H1 (cell line): ENCODE measurements at regions not wholly inside any gene's neighbourhood (a gene's known extent, or its start where the extent isn't known, plus 50 kb on each side); places are given as distances from the start of the nearest gene placed in this dataset.

Experiments
- CTCF ChIA-PET: fragments of 300-600 bp; sonication (Branson Sonifier 250); formaldehyde crosslinking; loops from one replicate; lab custom pipeline; 2021; ENCODE audit not compliant: partially characterized antibody; lab: Charles Lee
- POLR2A ChIA-PET: fragments of 300-600 bp; sonication (Branson Sonifier 250); formaldehyde crosslinking; loops from one replicate; lab custom pipeline; 2021; ENCODE audit warnings: inconsistent platforms; ENCODE audit not compliant: partially characterized antibody; lab: Charles Lee
- DNase-seq, 2 experiments: peaks; one replicate each; pipeline versions ENCODE4 v3.0.0 to v3.0.0-alpha.2; 2010 to 2022; ENCODE audit warnings: low spot score in 2 of 2, low read depth in 1 of 2, mixed read lengths in 1 of 2
- FAIRE-seq: peaks from 2 replicates; lab custom pipeline; 2011; peaks lifted over from hg19 to GRCh38; lab: Jason Lieb, UNC
- H2AFZ ChIP-seq: 2 replicates; pipeline ENCODE4 v1.8.1; 2012; ENCODE audit warnings: low read length, inconsistent platforms
- H2AK5ac ChIP-seq: 2 replicates; pipeline ENCODE4 v1.6.1; 2013; ENCODE audit warnings: low read depth, low read length
- H2BK120ac ChIP-seq: replicated peaks from 2 replicates; pipeline ENCODE3; 2013; ENCODE audit warnings: low read depth, low read length, inconsistent platforms
- H2BK12ac ChIP-seq: 2 replicates; pipeline ENCODE4 v1.6.1; 2013; ENCODE audit warnings: low read depth, low read length
- H2BK15ac ChIP-seq: 2 replicates; pipeline ENCODE4 v1.6.1; 2013; ENCODE audit warnings: low read length
- H2BK20ac ChIP-seq: 2 replicates; pipeline ENCODE4 v1.6.1; 2013; ENCODE audit warnings: low read length
- H2BK5ac ChIP-seq: 2 replicates; pipeline ENCODE4 v1.6.1; 2013; ENCODE audit warnings: low read depth, low read length
- H3K14ac ChIP-seq: 2 replicates; pipeline ENCODE4 v1.6.1; 2013; ENCODE audit warnings: inconsistent platforms; ENCODE audit not compliant: insufficient read length
- H3K18ac ChIP-seq: 2 replicates; pipeline ENCODE4 v1.6.1; 2013; ENCODE audit warnings: low read length; ENCODE audit errors: extremely low read depth
- H3K23ac ChIP-seq: 2 replicates; pipeline ENCODE4 v1.6.1; 2013; ENCODE audit warnings: inconsistent platforms; ENCODE audit not compliant: insufficient read length
- H3K23me2 ChIP-seq: 2 replicates; pipeline ENCODE4 v1.6.1; 2013; ENCODE audit warnings: low read depth, low read length
- H3K27ac ChIP-seq: 2 replicates; pipeline ENCODE4 v1.6.1; 2011; ENCODE audit warnings: low read depth, low read length, inconsistent platforms
- H3K27me3 ChIP-seq, 4 experiments: replicated peaks in 1 of 4; 1 replicate in 1 of 4; 2 replicates in 3 of 4; pipeline versions ENCODE4 v1.6.1 to v1.8.1; 2011 to 2013; ENCODE audit warnings: low read length in 3 of 4, mild to moderate bottlenecking in 3 of 4, inconsistent platforms in 2 of 4, mixed read lengths in 2 of 4, moderate library complexity in 1 of 4; ENCODE audit not compliant: control insufficient read depth in 3 of 4, insufficient read depth in 3 of 4; ENCODE audit errors: extremely low read depth in 1 of 4
- H3K36me3 ChIP-seq, 4 experiments: 2 replicates each; pipeline versions ENCODE4 v1.6.1 to v1.8.1; 2011 to 2013; ENCODE audit warnings: mild to moderate bottlenecking in 4 of 4, low read length in 3 of 4, moderate library complexity in 2 of 4, control low read depth in 1 of 4, inconsistent platforms in 1 of 4; ENCODE audit not compliant: insufficient read depth in 4 of 4, control insufficient read depth in 2 of 4
- H3K4ac ChIP-seq: replicated peaks from 2 replicates; pipeline ENCODE3; 2013; ENCODE audit warnings: low read length, low read depth, mixed read lengths, inconsistent platforms; ENCODE audit not compliant: insufficient read length
- H3K4me1 ChIP-seq, 4 experiments: replicated peaks in 1 of 4; 1 replicate in 1 of 4; 2 replicates in 3 of 4; pipeline versions ENCODE4 v1.6.1 to v1.8.1; 2011 to 2013; ENCODE audit warnings: low read length in 3 of 4, inconsistent platforms in 2 of 4, mixed read lengths in 1 of 4; ENCODE audit not compliant: insufficient read depth in 4 of 4, control insufficient read depth in 3 of 4
- H3K4me2 ChIP-seq, 2 experiments: 2 replicates each; pipeline versions ENCODE4 v1.6.1 to v1.8.1; 2011 to 2013; ENCODE audit warnings: low read depth in 2 of 2, low read length in 2 of 2, control low read depth in 1 of 2, inconsistent platforms in 1 of 2, mild to moderate bottlenecking in 1 of 2; ENCODE audit not compliant: insufficient read depth in 1 of 2
- H3K4me3 ChIP-seq, 4 experiments: fragments of 200-600, 300-600 bp in 1 of 4; sonication (generic), shearing (Covaris generic), sonication (Bioruptor Twin) in 1 of 4; 2 replicates each; pipeline versions ENCODE4 v1.5.1 to v1.8.1; 2011 to 2016; ENCODE audit warnings: low read length in 4 of 4, low read depth in 3 of 4, control low read depth in 2 of 4, inconsistent platforms in 2 of 4, mild to moderate bottlenecking in 2 of 4, mixed read lengths in 1 of 4, moderate library complexity in 1 of 4; ENCODE audit not compliant: insufficient read depth in 2 of 4; ENCODE audit errors: extremely low read depth in 1 of 4
- H3K56ac ChIP-seq: replicated peaks from 2 replicates; pipeline ENCODE3; 2013; ENCODE audit warnings: low read depth, mild to moderate bottlenecking, mixed read lengths, low read length, inconsistent platforms; ENCODE audit not compliant: insufficient read length
- H3K79me1 ChIP-seq: 2 replicates; pipeline ENCODE4 v1.6.1; 2013; ENCODE audit warnings: low read depth, low read length, control low read depth
- H3K79me2 ChIP-seq, 2 experiments: 2 replicates each; pipeline versions ENCODE4 v1.6.1 to v1.8.1; 2012 to 2013; ENCODE audit warnings: low read length in 2 of 2, mild to moderate bottlenecking in 2 of 2, inconsistent platforms in 1 of 2; ENCODE audit not compliant: insufficient read depth in 2 of 2, control insufficient read depth in 1 of 2
- H3K9ac ChIP-seq, 4 experiments: replicated peaks in 1 of 4; 1 replicate in 1 of 4; 2 replicates in 3 of 4; pipeline versions ENCODE4 v1.6.1 to v1.8.1; 2011 to 2013; ENCODE audit warnings: low read depth in 3 of 4, low read length in 3 of 4, control low read depth in 2 of 4, mild to moderate bottlenecking in 2 of 4, moderate library complexity in 2 of 4, inconsistent platforms in 1 of 4; ENCODE audit errors: extremely low read depth in 1 of 4
- H3K9me3 ChIP-seq, 2 experiments: 2 replicates each; pipeline versions ENCODE4 v1.6.1 to v1.8.1; 2012 to 2013; ENCODE audit warnings: mild to moderate bottlenecking in 2 of 2, moderate library complexity in 2 of 2, control low read depth in 1 of 2, inconsistent platforms in 1 of 2, low read depth in 1 of 2, low read length in 1 of 2, mixed read lengths in 1 of 2; ENCODE audit not compliant: insufficient read depth in 2 of 2
- H4K20me1 ChIP-seq, 2 experiments: replicated peaks in 1 of 2; 2 replicates each; pipeline versions ENCODE3 to v1.8.1; 2011 to 2013; ENCODE audit warnings: inconsistent platforms in 2 of 2, low read length in 2 of 2, mild to moderate bottlenecking in 1 of 2; ENCODE audit not compliant: insufficient read depth in 2 of 2, control insufficient read depth in 1 of 2
- H4K5ac ChIP-seq: 2 replicates; pipeline ENCODE4 v1.6.1; 2013; ENCODE audit warnings: low read length, low read depth, mixed read lengths, inconsistent platforms; ENCODE audit not compliant: insufficient read length
- H4K8ac ChIP-seq: 2 replicates; pipeline ENCODE4 v1.8.0; 2013; ENCODE audit warnings: mild to moderate bottlenecking, moderate library complexity, low read length, inconsistent platforms; ENCODE audit not compliant: insufficient read depth; ENCODE audit errors: extremely low read depth
- H4K91ac ChIP-seq: replicated peaks from 2 replicates; pipeline ENCODE3; 2013; ENCODE audit warnings: low read length, mixed read lengths, inconsistent platforms; ENCODE audit not compliant: insufficient read length
- BRCA1 ChIP-seq: IDR thresholded peaks from 2 replicates; pipeline ENCODE4 v1.6.1; 2012; ENCODE audit warnings: low read depth, low read length, improper control_type of control experiment
- CREB1 ChIP-seq: IDR thresholded peaks from 2 replicates; pipeline ENCODE4 v1.6.1; 2012; ENCODE audit warnings: inconsistent platforms
- CTBP2 ChIP-seq: IDR thresholded peaks from 2 replicates; pipeline ENCODE4 v1.7.0; 2011; ENCODE audit warnings: borderline replicate concordance, mild to moderate bottlenecking, moderate library complexity, mixed read lengths, low read length; ENCODE audit not compliant: insufficient read depth, insufficient read length
- RNF2 ChIP-seq: fragments of 200-900, 300-1000 bp; sonication (generic); IDR thresholded peaks from 2 replicates; pipeline ENCODE4 v1.7.1; 2016; ENCODE audit warnings: borderline replicate concordance, low read depth, mild to moderate bottlenecking, antibody characterized with exemption, low read length; ENCODE audit not compliant: poor library complexity, severe bottlenecking; ENCODE audit errors: missing control alignments
- SIX5 ChIP-seq: IDR thresholded peaks from 2 replicates; pipeline ENCODE4 v1.6.1; 2011; ENCODE audit warnings: mild to moderate bottlenecking, low read depth, low read length
- TF ChIP-seq, protein P1 (sequence below), 3 experiments: IDR thresholded peaks; 1 replicate in 2 of 3; 2 replicates in 1 of 3; pipeline versions ENCODE4 v1.5.1 to v1.6.1; 2011; ENCODE audit warnings: low read length in 3 of 3, mild to moderate bottlenecking in 3 of 3, inconsistent platforms in 2 of 3, low read depth in 1 of 3, moderate library complexity in 1 of 3; ENCODE audit not compliant: insufficient read depth in 1 of 3; ENCODE audit errors: control extremely low read depth in 1 of 3

DNA sequence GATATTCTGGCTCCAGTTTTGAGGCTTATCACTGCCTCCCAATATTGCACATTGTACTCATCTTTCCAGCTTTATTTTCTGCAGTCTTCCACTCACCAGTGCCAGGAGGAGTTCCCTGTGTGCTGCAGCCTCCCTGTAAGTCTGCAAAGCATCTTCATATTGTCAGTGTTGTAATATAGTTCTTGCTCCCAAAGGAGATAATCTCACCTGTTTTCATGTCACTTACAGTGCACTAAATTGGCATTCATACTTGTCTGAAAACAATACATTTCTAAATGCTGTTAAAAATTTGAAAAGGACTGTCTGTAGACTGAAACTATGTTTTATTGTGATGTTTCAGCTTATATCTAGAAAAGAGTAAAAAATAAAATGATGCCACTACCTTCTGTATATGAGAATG lies 146.8 kb upstream of the TMTC1 start:
- FAIRE-seq (no peak), DNase-seq (no peak)
- no peak overlapping the region for H3K9ac ChIP-seq
- POLR2A ChIA-PET, result no interaction called here
- no peak overlapping the region for H4K8ac ChIP-seq
- H3K36me3 ChIP-seq, result no peaks in the 10 kb centered on the region
- H3K4me1 ChIP-seq, result no peaks in the 10 kb centered on the region
- H3K9me3 ChIP-seq, result no peaks in the 10 kb centered on the region
- no peak overlapping the region for H3K27ac ChIP-seq
- no peak overlapping the region for H3K4me2 ChIP-seq
- no peak overlapping the region for H4K91ac ChIP-seq
- H2BK120ac ChIP-seq, result no peak overlapping the region
- no peak overlapping the region for H2BK20ac ChIP-seq
- H3K27me3 ChIP-seq, result no peaks in the 10 kb centered on the region
- CTCF ChIA-PET, result interaction anchor here (0.6 kb wide), 1 partner anchor 256 kb away, joined by 5 read pairs; no protein-coding TSS in a partner anchor
- H4K20me1 ChIP-seq, result no peaks in the 10 kb centered on the region
- H2BK15ac ChIP-seq, result no peak overlapping the region
- H3K4ac ChIP-seq, result no peak overlapping the region
- no peaks in the 10 kb centered on the region for H3K79me1 ChIP-seq
- H3K79me2 ChIP-seq, result no peaks in the 10 kb centered on the region
- no peak overlapping the region for H3K18ac ChIP-seq
- H2BK5ac ChIP-seq, result no peak overlapping the region
- no peak overlapping the region for H2BK12ac ChIP-seq
- H3K4me3 ChIP-seq, result no peak overlapping the region
- no peak overlapping the region for H4K5ac ChIP-seq
- H3K23ac ChIP-seq, result no peak overlapping the region
- H2AFZ ChIP-seq, result no peak overlapping the region
- no peak overlapping the region for H3K56ac ChIP-seq
- no peak for TF ChIP-seq BRCA1
- no peak for TF ChIP-seq CTBP2
- no peak for TF ChIP-seq RNF2
- TF ChIP-seq CREB1, result no peak
- TF ChIP-seq SIX5, result no peak
- TF ChIP-seq, protein P1, sequence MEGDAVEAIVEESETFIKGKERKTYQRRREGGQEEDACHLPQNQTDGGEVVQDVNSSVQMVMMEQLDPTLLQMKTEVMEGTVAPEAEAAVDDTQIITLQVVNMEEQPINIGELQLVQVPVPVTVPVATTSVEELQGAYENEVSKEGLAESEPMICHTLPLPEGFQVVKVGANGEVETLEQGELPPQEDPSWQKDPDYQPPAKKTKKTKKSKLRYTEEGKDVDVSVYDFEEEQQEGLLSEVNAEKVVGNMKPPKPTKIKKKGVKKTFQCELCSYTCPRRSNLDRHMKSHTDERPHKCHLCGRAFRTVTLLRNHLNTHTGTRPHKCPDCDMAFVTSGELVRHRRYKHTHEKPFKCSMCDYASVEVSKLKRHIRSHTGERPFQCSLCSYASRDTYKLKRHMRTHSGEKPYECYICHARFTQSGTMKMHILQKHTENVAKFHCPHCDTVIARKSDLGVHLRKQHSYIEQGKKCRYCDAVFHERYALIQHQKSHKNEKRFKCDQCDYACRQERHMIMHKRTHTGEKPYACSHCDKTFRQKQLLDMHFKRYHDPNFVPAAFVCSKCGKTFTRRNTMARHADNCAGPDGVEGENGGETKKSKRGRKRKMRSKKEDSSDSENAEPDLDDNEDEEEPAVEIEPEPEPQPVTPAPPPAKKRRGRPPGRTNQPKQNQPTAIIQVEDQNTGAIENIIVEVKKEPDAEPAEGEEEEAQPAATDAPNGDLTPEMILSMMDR (IDR thresholded peaks at IDR 0.05; ENCODE audit: control extremely low read depth in 1 of 3, insufficient read depth in 1 of 3, low read depth in 1 of 3, low read length in 3 of 3), result no peak
- H3K23me2 ChIP-seq, result no peaks in the 10 kb centered on the region; the same call in 1 of the 2 replicates
- H2AK5ac ChIP-seq, result no peak overlapping the region
- no peak overlapping the region for H3K14ac ChIP-seq
